ENCODE measurements at regions not wholly inside any gene's neighbourhood (a gene's known extent, or its start where the extent isn't known, plus 50 kb on each side); places are given as distances from the start of the nearest gene placed in this dataset.
"Not testable (repeated sequence)": the region's sequence is repeated elsewhere in the genome, so short reads cannot be mapped to it uniquely, and the experiment has no call there.

DNA sequence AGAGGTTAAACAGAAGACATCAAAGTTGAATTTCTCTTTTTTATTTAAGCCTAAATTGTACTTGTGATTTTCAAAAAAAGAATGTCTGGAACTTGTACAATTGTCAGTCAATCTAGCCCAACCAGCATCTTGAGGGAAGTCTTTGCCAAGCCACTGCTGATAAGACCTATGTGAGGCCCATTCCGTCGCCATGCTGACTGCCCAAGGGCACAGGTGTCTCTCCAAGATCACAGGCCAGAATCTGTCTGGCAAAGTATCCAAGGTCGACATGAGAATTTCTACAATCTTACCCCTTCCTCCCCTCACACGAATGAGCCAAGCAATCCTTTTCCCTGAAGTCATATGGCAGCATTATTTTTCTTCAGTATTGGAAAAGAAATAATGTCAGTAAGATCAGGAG lies 614.5 kb downstream of the CBLN4 start:
- no peak for DNase-seq

DNA sequence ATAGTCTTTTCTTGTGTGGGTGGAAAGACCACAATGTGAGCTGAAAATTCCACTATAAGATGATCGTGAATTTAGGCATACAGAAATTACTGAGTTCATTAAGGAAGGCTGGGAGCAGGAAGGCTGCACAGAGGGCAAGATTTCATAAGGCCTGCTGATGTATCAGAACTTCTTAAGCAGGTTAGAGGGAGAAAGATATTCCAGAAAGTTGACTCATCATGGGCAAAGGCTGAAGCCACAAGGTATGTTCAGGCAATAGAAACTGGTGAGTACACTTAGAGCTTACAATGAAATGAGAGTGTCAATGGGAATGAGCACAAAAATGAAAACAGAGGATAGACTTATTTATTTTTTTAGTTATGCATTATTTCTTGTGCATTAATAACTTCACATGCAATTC lies 618.6 kb downstream of the CBLN4 start:
- no peak for DNase-seq

DNA sequence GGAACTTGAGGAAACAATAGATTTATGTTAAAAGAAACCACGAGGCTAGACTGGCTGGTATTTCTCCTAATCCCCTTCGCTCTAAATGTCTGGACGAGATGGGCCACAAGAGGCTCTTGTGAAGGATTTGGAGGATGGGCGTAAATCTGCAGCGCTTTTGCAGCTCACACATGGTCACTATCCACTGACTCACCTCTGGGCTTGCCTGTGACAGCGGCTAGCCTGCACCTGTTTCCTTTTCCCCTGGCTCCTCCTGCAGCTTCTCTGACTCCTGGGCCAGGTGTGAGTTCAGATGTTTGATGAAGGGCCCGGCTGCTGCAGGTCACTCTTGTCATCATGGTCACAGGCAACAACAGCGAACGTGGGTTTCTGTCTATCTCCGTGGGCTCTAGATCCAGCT lies 629.4 kb downstream of the CBLN4 start:
- DNase-seq = peak; percentile 19

DNA sequence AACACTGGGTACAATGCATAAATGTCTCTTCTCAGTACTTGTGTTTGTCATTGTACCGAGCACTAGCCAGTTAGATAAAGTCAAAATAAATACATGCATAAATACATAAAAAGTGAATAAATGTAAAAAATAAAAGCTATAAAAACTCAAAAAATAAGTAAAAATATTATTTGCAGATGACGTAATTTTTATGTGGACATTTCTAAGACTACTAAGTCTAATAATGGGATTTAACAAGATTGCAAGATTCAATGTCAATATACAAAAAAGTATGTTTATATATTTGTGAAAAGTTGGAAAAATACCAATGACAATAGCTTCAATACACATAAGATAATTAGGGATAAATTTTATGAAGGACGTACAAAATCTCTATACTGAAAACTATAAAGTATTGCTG lies 639.6 kb downstream of the CBLN4 start:
- DNase-seq = no peak

DNA sequence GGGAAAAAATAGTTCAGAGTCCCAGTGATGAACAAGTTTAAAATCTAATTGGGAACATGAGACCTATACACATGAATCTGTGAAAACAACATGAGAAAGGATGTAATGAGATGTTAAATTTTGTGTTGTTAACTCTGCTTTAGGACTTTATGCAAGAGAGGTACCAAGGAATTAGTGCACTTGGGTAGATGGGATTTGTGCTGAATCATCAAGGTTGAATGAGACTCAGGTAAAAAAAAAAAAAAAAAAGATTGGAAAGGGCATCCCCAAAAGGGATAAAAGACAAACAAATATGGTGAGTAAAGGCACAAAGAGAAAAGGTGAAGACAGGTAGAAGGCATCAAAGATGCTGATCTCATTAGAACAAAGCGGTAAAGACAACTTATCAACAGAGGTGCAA lies 644.4 kb downstream of the CBLN4 start:
- DNase-seq = no peak

DNA sequence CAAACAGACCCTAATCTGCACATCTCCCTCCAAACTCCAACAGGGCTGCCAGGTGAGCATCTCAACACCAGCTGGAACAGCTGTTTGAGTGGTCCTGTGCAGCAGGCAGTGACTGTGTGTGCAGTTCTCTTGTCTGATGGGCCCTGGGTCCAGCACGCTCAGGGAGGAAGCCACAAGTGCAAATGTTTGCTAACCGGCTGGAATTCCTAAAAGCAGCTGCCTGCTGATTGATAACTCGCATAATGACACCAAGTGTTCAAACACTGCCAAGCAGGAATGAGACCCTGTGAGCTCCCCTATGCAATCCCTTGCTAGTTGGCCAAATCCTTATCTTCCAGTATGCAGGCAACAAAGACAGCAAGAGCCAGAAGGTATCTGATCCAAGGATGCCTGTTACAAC lies 650.6 kb downstream of the CBLN4 start:
- DNase-seq = peak; percentile 73

DNA sequence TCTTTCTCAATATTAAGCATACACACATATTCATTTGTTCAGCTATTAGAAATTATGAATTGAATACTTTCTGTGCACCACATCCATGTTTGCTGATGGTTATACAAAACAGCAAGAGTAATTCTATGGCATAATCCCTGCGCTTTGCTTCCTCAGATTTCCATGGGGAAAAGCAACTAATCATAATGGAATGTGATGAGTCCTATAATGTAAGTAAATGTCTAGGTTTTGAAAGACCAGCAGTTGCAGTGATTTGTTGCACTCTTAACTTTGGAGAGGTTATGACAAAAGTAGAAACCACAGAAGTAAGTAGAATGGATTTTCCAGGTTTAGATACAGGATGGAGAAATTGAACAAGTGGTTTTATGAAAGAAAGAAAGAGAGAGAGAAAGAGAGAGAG lies 652.1 kb downstream of the CBLN4 start:
- DNase-seq = no peak

DNA sequence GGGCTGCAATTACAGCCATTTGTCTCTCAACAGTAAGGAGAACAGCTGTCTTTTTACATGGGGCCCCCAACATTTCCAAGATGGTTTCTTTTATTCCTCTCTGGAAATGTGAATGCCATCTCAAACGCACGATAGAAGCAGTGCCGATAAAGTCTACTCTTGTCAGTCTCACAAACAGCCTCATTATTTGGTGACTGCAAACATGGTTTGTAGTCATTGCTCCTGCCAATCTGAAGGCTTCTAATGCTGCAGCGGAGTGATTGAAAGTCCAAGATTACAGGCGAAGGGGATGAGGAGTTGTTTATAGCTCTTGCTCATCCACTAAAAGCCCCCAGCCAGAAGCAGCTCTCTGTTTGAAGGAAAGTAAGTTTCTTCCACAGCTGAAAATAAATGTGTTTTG lies 657.1 kb downstream of the CBLN4 start:
- no peak for DNase-seq

DNA sequence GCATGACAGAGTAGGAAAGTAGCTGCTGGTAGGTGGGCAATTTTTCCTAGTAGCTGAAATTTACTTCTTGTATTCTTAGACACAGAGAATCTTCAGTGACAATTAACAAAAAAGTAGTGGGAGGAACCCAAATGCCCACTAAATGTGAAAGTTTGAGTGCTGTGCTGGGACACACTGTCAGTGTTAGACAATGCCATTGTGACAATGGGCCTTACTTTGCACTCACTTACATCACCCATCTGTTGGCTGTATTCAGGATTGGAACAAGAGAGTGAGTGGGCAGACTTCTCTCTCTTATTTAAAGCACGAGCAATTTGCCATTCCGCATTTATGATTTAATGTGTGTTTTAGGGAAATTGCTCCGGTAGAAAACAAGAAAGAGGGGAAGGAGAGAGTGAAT lies 662.5 kb downstream of the CBLN4 start:
- DNase-seq = no peak

DNA sequence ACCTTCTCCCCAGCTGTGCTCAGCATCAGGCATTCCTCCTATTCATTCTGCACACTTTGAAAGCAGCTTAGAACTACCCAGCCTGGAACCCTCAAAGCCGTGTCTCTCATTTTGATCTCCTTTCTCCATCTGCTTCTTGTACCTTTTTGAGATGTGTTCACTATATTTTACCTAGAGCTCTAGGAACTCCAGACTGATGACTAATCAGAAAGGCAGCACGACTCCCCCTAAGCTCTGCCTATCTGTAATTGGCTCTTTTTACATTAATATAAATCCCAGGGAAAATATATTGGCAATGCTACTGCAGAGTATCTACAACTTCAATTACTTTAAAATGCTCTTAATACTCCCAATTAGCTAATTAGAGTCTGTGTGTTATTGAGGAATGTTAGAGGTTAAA lies 671.5 kb downstream of the CBLN4 start:
- no peak for DNase-seq

DNA sequence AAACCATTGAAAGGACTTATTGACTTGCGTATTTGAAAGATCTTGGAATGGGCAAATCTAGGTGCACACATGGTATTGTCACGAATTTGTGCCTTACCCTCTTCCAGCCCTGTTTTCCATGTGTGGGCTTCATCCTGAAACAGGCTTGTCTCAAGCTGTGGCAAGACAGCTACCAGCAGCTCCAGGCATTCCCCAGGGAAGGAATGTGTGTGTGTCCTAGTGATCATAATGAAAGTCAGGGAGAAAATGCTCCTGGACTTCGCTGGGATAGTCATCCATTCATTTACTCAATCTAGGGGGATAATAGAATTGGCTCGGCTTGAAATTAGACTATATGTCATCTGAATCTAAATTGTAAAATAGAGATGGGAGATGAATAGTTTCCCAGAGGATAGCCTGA lies 676.2 kb downstream of the CBLN4 start:
- DNase-seq = no peak

DNA sequence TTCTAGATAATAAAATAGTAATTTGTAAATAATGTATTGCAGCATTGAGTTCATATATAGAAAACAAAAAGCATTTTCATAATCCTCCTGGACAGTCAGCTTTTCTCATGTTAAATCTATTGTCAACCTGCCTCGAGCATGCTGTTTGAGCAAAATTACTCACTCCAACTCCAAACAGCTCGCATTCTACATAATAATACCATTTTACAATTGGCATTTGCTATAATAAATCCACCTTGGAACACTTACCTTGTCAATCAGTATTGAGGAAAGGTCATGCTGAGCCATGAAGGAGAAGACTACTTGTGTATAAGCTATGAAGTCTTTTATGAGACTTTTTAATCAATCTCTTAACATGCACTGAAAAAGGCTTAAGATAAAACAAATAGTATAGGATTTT lies 682.6 kb downstream of the CBLN4 start:
- DNase-seq = no peak

DNA sequence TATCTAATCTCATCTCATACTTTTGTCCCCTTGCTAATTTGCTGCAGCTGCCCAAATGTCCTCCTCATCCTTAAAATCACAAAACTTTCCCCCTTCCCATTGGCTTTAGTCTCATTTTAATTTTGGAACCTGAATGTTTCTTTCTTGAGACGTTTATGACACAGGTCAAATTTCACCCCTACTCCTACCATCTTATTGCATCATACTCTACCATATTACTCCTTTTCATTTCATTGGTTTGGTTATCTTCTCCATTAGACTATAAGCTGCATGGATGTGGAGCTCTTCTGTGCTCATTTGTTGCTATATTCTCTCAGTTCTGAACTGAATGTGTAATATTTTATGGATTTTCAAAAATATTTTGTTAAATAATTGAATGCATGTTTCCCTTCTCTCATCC lies 688.6 kb downstream of the CBLN4 start:
- no peak for DNase-seq

DNA sequence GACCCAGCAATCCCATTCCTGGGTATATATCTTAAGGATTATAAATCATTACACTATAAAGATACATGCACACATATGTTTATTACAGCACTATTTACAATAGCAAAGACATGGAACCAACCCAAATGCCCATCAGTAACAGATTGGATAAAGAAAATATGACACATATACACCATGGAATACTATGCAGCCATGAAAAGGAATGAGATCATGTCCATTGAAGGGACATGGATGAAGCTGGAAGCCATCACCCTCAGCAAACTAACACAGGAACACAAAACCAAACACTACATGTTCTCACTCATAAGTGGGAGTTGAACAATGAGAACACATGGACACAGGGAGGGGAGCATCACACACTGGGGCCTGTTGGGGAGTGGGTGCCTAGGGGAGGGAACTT lies 694.5 kb downstream of the CBLN4 start:
- DNase-seq = not testable (repeated sequence)

DNA sequence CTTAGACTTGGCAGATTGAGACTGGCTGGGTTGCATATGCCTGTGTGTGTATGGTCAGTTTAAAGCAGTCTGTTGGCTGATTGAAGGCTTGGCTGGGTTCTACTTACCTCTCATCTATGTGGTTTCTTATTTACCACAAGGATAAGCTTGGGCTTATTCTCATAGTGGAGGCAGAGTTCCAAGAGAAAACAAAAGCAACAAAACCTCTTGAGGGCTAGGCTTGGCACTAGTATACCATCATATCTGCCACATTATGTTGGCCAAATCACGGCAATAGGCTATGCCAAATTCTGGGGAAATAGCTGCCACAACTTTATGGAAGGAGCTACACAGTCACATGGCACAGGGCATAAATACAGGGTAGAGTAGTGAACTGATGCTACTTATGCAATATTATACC lies 714.1 kb downstream of the CBLN4 start:
- no peak for DNase-seq

DNA sequence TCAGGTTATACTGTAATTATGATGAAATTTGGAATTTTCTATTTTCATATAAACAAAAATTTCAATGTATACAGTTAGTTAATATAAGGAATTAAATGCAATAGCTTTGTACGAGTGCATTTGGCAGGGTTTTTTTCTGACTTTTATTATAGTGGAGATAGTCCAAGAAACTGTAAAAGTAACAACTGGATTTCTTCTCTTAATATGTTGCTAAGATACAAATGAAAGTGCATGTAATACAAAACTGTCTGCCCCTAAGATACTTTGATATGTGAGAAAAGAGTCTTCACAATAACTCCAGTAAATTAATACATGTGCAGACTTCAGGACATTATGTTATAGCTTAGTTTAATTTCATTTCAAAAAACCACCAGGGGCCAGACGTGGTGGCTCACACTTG lies 721.4 kb downstream of the CBLN4 start:
- DNase-seq = no peak

DNA sequence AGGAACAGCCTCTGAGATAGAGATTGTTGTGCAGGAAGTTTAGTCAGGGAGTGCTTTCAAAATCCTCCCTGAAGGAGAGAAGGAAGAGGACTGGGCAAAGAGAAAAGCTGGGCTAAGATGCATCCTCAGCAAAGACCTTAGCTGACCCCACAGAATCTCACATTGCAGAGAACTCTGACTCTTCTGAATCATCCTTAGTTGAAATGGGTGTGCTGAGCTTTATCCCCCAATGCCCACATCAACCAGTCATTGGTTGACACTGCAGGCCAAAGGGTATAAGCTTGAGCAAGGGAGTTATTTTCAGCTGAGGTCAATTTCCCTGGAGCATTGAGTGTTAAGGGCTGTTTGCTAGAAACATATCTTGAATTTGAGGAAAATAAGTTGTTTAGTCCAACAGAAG lies 732.2 kb downstream of the CBLN4 start:
- DNase-seq = no peak

DNA sequence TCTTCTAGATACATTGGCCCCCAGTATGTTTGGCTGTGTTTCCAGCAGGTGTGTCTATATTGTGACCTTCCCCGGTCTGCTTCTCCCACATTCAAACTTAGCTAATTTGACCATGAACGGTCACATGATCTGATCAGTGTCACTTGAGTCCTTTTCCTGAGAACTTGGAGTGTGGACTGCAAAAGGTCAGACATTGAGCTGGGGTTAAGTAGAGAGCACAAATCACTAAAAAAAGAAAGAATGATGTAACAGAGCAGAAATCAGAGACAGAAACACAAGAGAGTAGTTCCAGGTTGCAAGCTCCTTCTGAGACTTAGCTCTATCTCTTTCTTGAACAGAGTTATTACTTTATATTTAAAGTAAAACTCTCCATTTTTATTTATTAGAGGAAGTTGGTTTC lies 733.9 kb downstream of the CBLN4 start:
- DNase-seq = no peak

DNA sequence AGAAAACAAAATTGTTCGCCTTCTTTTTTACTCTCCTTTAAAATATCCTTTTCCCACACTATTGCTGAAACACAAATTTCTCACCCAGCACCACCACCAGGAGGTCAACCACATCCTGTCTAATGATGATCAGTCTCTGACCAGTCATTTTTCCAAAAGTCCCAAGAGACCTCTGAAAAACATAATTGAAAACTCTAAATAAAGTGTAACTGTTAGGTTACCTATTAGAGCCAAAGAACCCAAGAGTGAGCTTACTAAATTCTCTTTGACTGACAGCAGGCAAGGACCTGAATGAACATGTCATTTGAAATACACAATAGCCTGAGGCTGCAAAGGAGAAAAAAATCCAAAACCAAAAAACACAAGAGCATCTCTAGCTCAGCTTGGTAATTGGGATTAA lies 735.4 kb downstream of the CBLN4 start:
- no peak for DNase-seq

DNA sequence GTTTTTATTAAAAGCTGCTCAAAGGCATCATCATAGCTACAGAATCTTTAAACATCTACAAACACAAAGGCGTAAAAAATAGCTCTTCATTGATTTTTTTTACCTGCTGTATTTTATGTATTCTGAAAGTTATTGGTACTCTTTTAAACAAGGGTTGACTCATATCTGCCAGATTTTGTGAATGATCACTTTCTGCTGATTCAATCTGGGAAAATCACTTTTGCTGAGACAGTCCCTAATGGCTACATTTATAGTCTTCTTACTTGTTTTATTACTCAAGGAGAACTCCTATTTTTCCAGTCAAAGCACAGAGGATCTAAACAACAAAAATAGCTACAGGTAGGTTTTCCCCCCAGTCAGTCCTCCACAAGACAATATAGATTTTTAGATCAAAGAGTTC lies 739.0 kb downstream of the CBLN4 start:
- DNase-seq = no peak

DNA sequence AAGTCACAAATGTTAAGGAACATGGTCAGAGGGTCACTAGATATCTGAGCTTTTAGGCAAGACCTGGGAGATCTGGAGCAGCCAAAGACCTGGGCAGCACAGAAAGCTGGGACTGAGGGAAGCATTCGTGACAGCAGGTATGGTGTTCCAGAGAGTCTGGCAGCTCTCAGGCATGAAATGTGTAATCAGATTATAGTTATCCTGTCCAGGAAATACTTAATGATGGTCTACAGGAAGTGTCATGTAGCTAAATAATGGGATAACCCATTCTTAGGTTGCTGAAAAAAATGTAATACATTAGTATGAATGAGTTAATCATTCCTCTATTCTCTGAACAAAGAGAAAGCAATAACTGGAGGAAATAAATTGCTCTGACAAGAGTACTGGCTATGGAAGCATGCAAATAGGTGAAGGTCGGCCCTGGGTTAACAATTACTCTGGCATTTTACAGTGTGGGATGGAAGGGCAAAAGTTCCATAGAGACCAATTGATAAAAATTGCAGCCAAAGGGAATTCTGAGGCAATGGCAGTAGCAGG lies 740.5 kb downstream of the CBLN4 start:
- DNase-seq = no peak

DNA sequence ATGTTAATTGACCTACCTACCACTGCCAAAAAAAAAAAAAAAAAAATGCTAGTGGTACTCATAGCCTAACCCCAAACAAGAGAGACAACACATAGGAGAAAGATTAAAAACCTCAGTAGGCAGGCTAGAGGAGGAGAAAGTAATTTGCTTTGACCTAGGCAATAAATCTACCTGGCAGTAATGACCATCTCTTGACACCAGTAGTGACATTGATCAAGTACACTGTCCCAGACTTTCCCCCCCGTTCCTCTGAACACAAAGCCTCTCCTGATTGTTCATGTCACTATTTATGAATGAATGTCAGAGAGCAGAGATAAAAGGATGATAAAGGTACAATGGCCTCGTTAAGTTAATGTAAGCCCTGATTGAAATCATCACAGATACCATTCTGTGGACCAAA lies 746.8 kb downstream of the CBLN4 start:
- DNase-seq = no peak

DNA sequence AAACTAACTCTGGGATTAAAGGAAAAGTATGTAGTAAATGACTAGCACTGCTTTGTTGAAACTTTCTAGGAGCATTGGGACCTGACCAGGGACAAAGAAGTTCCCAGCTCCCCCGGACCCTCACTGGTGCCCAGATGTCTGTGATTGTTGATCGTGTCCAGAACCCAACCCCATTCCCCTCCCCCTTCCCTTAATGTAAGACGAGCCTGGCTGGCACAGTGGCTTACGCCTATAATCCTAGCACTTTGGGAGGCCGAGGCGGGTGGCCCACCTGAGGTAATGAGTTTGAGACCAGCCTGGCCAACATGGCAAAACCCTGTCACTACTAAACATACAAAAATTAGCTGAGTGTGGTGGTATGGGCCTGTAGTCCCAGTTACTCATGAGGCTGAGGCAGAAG lies 750.3 kb downstream of the CBLN4 start:
- no peak for DNase-seq

DNA sequence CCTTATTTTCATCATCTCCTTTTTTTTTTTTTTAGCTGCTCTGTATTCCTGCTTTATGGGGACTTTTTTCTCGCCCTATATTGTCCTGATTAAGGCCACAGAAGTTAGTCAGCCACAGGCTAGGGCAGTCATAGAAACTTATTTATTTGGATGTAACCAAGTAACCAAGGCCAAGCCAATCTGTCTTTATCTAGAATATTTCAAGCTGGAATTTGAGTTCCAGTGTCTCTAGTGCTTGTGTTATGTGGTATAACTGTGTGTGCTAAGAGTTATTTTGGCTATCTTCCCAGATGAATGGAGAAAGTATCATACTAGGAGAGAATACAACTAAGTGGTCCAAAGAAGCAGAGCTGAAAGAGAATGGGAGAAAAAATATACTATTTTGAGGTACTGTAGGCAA lies 751.5 kb downstream of the CBLN4 start:
- DNase-seq = no peak

DNA sequence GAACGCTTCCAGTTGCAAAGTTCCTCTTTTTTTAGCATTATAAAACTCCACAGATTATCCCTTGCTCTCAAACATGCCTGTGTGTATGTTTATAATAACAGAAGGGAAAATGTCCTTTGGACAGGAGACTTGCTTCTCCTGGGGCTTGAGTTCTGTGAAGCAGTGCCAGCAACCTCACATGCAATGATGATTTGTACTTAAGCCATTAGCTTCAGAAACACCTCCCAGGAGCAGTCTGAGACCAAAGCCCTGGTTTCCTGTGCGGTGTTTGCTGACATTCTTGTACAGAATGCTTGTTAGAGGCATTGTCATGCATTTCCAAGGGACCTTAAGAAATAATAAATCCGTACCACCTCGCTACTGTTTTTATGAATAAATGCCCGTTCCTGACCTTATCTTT lies 752.8 kb downstream of the CBLN4 start:
- DNase-seq = no peak

DNA sequence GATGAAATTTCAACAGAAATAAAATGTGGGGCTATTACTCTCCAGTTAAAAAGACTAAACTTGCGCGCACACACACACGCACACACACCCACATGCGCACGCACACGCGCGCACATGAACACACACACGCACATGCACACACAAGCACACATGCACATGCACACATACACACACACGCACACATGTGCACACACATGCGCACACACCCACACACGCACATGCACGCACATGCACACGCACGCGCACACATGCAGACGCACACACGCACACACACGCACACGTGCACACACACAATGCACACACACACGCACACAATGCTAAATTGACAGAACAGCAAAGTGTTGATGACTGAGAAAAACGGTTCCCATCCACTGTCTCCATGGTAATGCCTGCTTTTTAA lies 754.1 kb downstream of the CBLN4 start:
- no peak for DNase-seq

Data from SHP77 treated with DMSO at 0.1 percent for 48 hours (cell line).